ENCODE measurements at regions not wholly inside any gene's neighbourhood (a gene's known extent, or its start where the extent isn't known, plus 50 kb on each side); places are given as distances from the start of the nearest gene placed in this dataset.

GRCh38 chrX:34576864-34577263 lies 80.2 kb downstream of the TMEM47 start:
- H3K9me3 Mint-ChIP-seq = no peaks in the 10 kb centered on the region

GRCh38 chrX:34565981-34566380 lies 91.1 kb downstream of the TMEM47 start:
- H3K36me3 Mint-ChIP-seq = no peaks in the 10 kb centered on the region
- H3K27ac Mint-ChIP-seq = no peak overlapping the region
- TF ChIP-seq CTCF (IDR thresholded peaks at IDR 0.05; ENCODE audit: unreplicated experiment) = no peak
- H3K4me1 Mint-ChIP-seq = no peaks in the 10 kb centered on the region
- no peak overlapping the region for H3K4me3 Mint-ChIP-seq
- no peaks in the 10 kb centered on the region for H3K27me3 Mint-ChIP-seq (ENCODE audit: low read depth)
- H3K9me3 Mint-ChIP-seq = peaks cover 26% of the 10 kb centered on the region
- no peak for DNase-seq (ENCODE audit: low spot score in 2 of 2, unreplicated experiment in 2 of 2)

More at GRCh38 chrX:34576864-34577263, 80.2 kb downstream of the TMEM47 start:
- Mint-ChIP-seq H3K4me3 (no peak overlapping the region), H3K27me3 (ENCODE audit: low read depth) (peaks cover 2% of the 10 kb centered on the region), H3K4me1 (no peaks in the 10 kb centered on the region), H3K36me3 (no peaks in the 10 kb centered on the region), H3K27ac (no peak overlapping the region)
- DNase-seq (ENCODE audit: low spot score in 2 of 2, unreplicated experiment in 2 of 2) = no peak
- no peak for TF ChIP-seq CTCF (IDR thresholded peaks at IDR 0.05; ENCODE audit: unreplicated experiment)

- TF ChIP-seq CTCF (IDR thresholded peaks at IDR 0.05; ENCODE audit: unreplicated experiment) = no peak
- DNase-seq (ENCODE audit: low spot score in 2 of 2, unreplicated experiment in 2 of 2) = no peak
- Mint-ChIP-seq H3K27me3 (ENCODE audit: low read depth) (no peaks in the 10 kb centered on the region), H3K4me1 (no peaks in the 10 kb centered on the region), H3K36me3 (no peaks in the 10 kb centered on the region), H3K4me3 (no peak overlapping the region), H3K27ac (no peak overlapping the region), H3K9me3 (peaks cover 15% of the 10 kb centered on the region)
These were observed 93.3 kb downstream of the TMEM47 start for GRCh38 chrX:34563804-34564203.

GRCh38 chrX:34563061-34563460 lies 94.0 kb downstream of the TMEM47 start:
- no peak for DNase-seq (ENCODE audit: low spot score in 2 of 2, unreplicated experiment in 2 of 2)
- no peaks in the 10 kb centered on the region for H3K36me3 Mint-ChIP-seq
- no peaks in the 10 kb centered on the region for H3K27me3 Mint-ChIP-seq (ENCODE audit: low read depth)
- no peaks in the 10 kb centered on the region for H3K4me1 Mint-ChIP-seq
- no peak for TF ChIP-seq CTCF (IDR thresholded peaks at IDR 0.05; ENCODE audit: unreplicated experiment)
- H3K9me3 Mint-ChIP-seq = peaks cover 9% of the 10 kb centered on the region
- H3K27ac Mint-ChIP-seq = no peak overlapping the region
- no peak overlapping the region for H3K4me3 Mint-ChIP-seq

- no peak for TF ChIP-seq CTCF (IDR thresholded peaks at IDR 0.05; ENCODE audit: unreplicated experiment)
- H3K27ac Mint-ChIP-seq = no peak overlapping the region
- no peaks in the 10 kb centered on the region for H3K36me3 Mint-ChIP-seq
- DNase-seq (ENCODE audit: low spot score in 2 of 2, unreplicated experiment in 2 of 2) = no peak
- H3K9me3 Mint-ChIP-seq = peaks cover 5% of the 10 kb centered on the region
- no peaks in the 10 kb centered on the region for H3K27me3 Mint-ChIP-seq (ENCODE audit: low read depth)
- no peaks in the 10 kb centered on the region for H3K4me1 Mint-ChIP-seq
- no peak overlapping the region for H3K4me3 Mint-ChIP-seq
These were observed 95.1 kb downstream of the TMEM47 start for GRCh38 chrX:34562006-34562405.

GRCh38 chrX:34560180-34560579 lies 96.9 kb downstream of the TMEM47 start:
- no peak for DNase-seq (ENCODE audit: low spot score in 2 of 2, unreplicated experiment in 2 of 2)
- Mint-ChIP-seq H3K9me3 (peaks cover 5% of the 10 kb centered on the region), H3K27ac (no peak overlapping the region), H3K36me3 (no peaks in the 10 kb centered on the region), H3K4me1 (no peaks in the 10 kb centered on the region), H3K27me3 (ENCODE audit: low read depth) (no peaks in the 10 kb centered on the region), H3K4me3 (no peak overlapping the region)
- TF ChIP-seq CTCF (IDR thresholded peaks at IDR 0.05; ENCODE audit: unreplicated experiment) = no peak
